Breast epithelium (tissue), 4 donors: ENCODE measurements at regions not wholly inside any gene's neighbourhood (a gene's known extent, or its start where the extent isn't known, plus 50 kb on each side); places are given as distances from the start of the nearest gene placed in this dataset.

Experiments used
- DNase-seq, 2 donors: peaks; one replicate each; pipeline ENCODE4 v3.0.0-alpha.2; 2019; ENCODE audit warnings: low spot score in 2 of 2
- H3K27ac ChIP-seq, 2 donors: fragments of 200-600 bp; sonication (generic) in 1 of 2; one replicate each; pipeline ENCODE4 v1.5.1; 2016 to 2019; ENCODE audit warnings: mild to moderate bottlenecking in 1 of 2
- H3K27me3 ChIP-seq, 2 donors: fragments of 200-600 bp; sonication (generic) in 1 of 2; one replicate each; pipeline versions ENCODE4 v1.5.1 to v1.6.0; 2017 to 2019; ENCODE audit warnings: control low read depth in 1 of 2, mild to moderate bottlenecking in 1 of 2
- H3K36me3 ChIP-seq: fragments of 200-600 bp; one replicate; pipeline ENCODE4 v1.5.1; 2019
- H3K4me1 ChIP-seq, 2 donors: fragments of 200-600 bp; sonication (generic); one replicate each; pipeline ENCODE4 v1.5.1; 2016 to 2019; ENCODE audit warnings: control low read depth in 1 of 2
- H3K4me3 ChIP-seq, 3 donors: fragments of 200-600 bp; sonication (generic); 1 replicate in 2 of 3; 2 replicates in 1 of 3; pipeline ENCODE4 v1.5.1; 2016 to 2019; ENCODE audit warnings: mild to moderate bottlenecking in 3 of 3, moderate library complexity in 2 of 3
- H3K9me3 ChIP-seq, 2 donors: fragments of 200-600 bp; sonication (generic) in 1 of 2; one replicate each; pipeline ENCODE4 v1.5.1; 2016 to 2019; ENCODE audit warnings: control low read depth in 1 of 2
- POLR2A ChIP-seq: fragments of 450-650 bp; IDR thresholded peaks from one replicate; pipeline ENCODE4 v1.6.1; 2016; ENCODE audit warnings: antibody characterized with exemption, mild to moderate bottlenecking, moderate library complexity
- POLR2AphosphoS5 ChIP-seq, 3 donors: sonication (generic); formaldehyde crosslinking; IDR thresholded peaks; one replicate each; pipeline ENCODE4 v1.6.1; 2017; ENCODE audit warnings: antibody characterized with exemption in 3 of 3
- intact Hi-C: fragments of 100-400 bp; cut with DNase I; formaldehyde crosslinking; loops from one replicate; pipeline ENCODE4 v1.15.1; 2023; ENCODE audit warnings: low total_unique reads
- TF ChIP-seq, protein P1 (sequence below), 3 donors: fragments of 450-650 bp; IDR thresholded peaks; one replicate each; pipeline ENCODE4 v1.5.1; 2016 to 2017; ENCODE audit warnings: antibody characterized with exemption in 3 of 3, mild to moderate bottlenecking in 3 of 3, moderate library complexity in 3 of 3

- intact Hi-C loops = no loop called here
- no peak overlapping the region for H3K27ac ChIP-seq
- no peak for DNase-seq
- no peak overlapping the region for H3K4me3 ChIP-seq
- no peaks in the 10 kb centered on the region for H3K9me3 ChIP-seq
- H3K4me1 ChIP-seq = no peaks in the 10 kb centered on the region
- no peaks in the 10 kb centered on the region for H3K27me3 ChIP-seq
- no peak for TF ChIP-seq POLR2A
- no peak for TF ChIP-seq POLR2AphosphoS5 (IDR thresholded peaks at IDR 0.05)
- TF ChIP-seq, protein P1, sequence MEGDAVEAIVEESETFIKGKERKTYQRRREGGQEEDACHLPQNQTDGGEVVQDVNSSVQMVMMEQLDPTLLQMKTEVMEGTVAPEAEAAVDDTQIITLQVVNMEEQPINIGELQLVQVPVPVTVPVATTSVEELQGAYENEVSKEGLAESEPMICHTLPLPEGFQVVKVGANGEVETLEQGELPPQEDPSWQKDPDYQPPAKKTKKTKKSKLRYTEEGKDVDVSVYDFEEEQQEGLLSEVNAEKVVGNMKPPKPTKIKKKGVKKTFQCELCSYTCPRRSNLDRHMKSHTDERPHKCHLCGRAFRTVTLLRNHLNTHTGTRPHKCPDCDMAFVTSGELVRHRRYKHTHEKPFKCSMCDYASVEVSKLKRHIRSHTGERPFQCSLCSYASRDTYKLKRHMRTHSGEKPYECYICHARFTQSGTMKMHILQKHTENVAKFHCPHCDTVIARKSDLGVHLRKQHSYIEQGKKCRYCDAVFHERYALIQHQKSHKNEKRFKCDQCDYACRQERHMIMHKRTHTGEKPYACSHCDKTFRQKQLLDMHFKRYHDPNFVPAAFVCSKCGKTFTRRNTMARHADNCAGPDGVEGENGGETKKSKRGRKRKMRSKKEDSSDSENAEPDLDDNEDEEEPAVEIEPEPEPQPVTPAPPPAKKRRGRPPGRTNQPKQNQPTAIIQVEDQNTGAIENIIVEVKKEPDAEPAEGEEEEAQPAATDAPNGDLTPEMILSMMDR (IDR thresholded peaks at IDR 0.05) = no peak
- H3K36me3 ChIP-seq = no peaks in the 10 kb centered on the region
These were observed 564.8 kb downstream of the ACTL7B start for GRCh38 chr9:108290839-108291585.

DNA sequence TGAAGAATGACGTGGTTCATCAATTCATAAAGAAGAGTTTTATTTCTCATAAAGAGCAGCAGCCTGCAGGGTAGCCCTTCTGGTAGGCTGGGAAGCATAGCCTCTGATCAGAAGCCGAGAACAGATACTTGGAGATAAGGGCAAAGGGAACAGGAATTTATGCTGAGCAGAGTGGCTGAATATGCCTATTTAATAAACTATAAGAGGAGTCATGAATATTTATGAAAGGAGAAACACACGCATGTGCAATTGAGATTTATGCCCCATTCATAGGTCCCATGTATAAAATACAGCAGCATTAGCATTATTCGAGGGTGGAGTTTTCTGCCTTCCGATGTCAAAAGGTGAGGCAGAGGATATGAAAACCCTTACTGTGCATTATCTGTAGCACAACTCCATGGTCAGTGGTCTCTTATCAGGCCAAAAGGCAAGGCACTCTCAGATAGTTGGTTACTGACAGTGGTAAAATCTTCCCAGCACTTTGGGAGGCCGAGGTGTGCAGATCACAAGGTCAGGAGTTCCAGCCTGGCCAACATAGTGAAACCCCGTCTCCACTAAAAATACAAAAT is 569.1 kb downstream of the ACTL7B start:
- H3K36me3 ChIP-seq = no peaks in the 10 kb centered on the region
- no peak for DNase-seq
- no peak overlapping the region for H3K4me3 ChIP-seq
- intact Hi-C loops = no loop called here
- H3K27ac ChIP-seq = no peak overlapping the region
- no peaks in the 10 kb centered on the region for H3K4me1 ChIP-seq
- H3K9me3 ChIP-seq = no peaks in the 10 kb centered on the region
- H3K27me3 ChIP-seq = no peaks in the 10 kb centered on the region
- TF ChIP-seq, protein P1 (IDR thresholded peaks at IDR 0.05) = no peak
- no peak for TF ChIP-seq POLR2A
- TF ChIP-seq POLR2AphosphoS5 (IDR thresholded peaks at IDR 0.05) = no peak

DNA sequence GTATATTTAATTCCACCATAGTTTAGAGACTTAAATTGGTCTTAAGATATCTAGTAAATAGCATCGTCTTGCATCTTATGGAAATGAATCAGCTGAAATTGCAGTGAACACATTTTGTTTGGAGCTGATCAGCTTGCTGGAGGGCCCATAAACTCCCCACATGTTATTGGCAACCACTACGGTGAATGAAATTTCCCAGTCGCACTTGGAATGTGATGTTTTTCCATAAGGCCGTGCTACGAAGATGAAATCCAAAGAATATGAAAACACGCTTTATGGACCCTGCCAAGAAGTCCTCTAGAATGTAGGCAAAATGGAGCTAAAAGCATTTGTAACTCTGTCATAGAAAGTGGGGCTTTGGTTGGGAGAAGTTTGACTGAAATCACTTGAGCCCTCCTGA is 572.1 kb downstream of the ACTL7B start:
- H3K27ac ChIP-seq = no peak overlapping the region
- no peaks in the 10 kb centered on the region for H3K27me3 ChIP-seq
- TF ChIP-seq POLR2AphosphoS5 (IDR thresholded peaks at IDR 0.05) = no peak
- TF ChIP-seq, protein P1 (IDR thresholded peaks at IDR 0.05) = no peak
- TF ChIP-seq POLR2A = no peak
- DNase-seq = no peak
- no peak overlapping the region for H3K4me3 ChIP-seq
- intact Hi-C loops = no loop called here
- no peaks in the 10 kb centered on the region for H3K4me1 ChIP-seq
- H3K36me3 ChIP-seq = no peaks in the 10 kb centered on the region
- H3K9me3 ChIP-seq = no peaks in the 10 kb centered on the region

- Histone ChIP-seq H3K4me3 (no peak overlapping the region), H3K4me1 (no peaks in the 10 kb centered on the region), H3K9me3 (no peaks in the 10 kb centered on the region), H3K36me3 (no peaks in the 10 kb centered on the region), H3K27ac (no peak overlapping the region), H3K27me3 (no peaks in the 10 kb centered on the region)
- no peak for DNase-seq
- intact Hi-C loops = no loop called here
- TF ChIP-seq POLR2AphosphoS5 (IDR thresholded peaks at IDR 0.05) (no peak), POLR2A (no peak)
- TF ChIP-seq, protein P1 (IDR thresholded peaks at IDR 0.05) = no peak
These were observed 572.9 kb downstream of the ACTL7B start for GRCh38 chr9:108282872-108283271.

GRCh38 chr9:108281696-108282095 is 574.1 kb downstream of the ACTL7B start:
- intact Hi-C loops = no loop called here
- no peaks in the 10 kb centered on the region for H3K9me3 ChIP-seq
- H3K27ac ChIP-seq = no peak overlapping the region
- DNase-seq = no peak
- no peaks in the 10 kb centered on the region for H3K4me1 ChIP-seq
- no peaks in the 10 kb centered on the region for H3K36me3 ChIP-seq
- no peak for TF ChIP-seq POLR2A
- TF ChIP-seq, protein P1 (IDR thresholded peaks at IDR 0.05) = no peak
- TF ChIP-seq POLR2AphosphoS5 (IDR thresholded peaks at IDR 0.05) = no peak
- no peaks in the 10 kb centered on the region for H3K27me3 ChIP-seq
- no peak overlapping the region for H3K4me3 ChIP-seq
